IMR-90 (cell line): ENCODE measurements at regions not wholly inside any gene's neighbourhood (a gene's known extent, or its start where the extent isn't known, plus 50 kb on each side); places are given as distances from the start of the nearest gene placed in this dataset.

Experiments used
- BHLHE40 ChIP-seq: fragments of 150-350 bp; IDR thresholded peaks from 2 replicates; pipeline ENCODE4 v1.6.1; 2016; ENCODE audit warnings: mild to moderate bottlenecking, low read depth, low read length
- CEBPB ChIP-seq: IDR thresholded peaks from 2 replicates; pipeline ENCODE4 v1.6.1; 2012; ENCODE audit warnings: low read depth, low read length, improper control_type of control experiment
- FOS ChIP-seq: fragments of 150-350 bp; IDR thresholded peaks from 2 replicates; pipeline ENCODE4 v1.6.1; 2016; ENCODE audit warnings: low read depth, low read length
- MAFK ChIP-seq: IDR thresholded peaks from 2 replicates; pipeline ENCODE4 v1.6.1; 2012; ENCODE audit warnings: low read depth, low read length, improper control_type of control experiment
- MAZ ChIP-seq: IDR thresholded peaks from 2 replicates; pipeline ENCODE4 v1.6.1; 2012; ENCODE audit warnings: low read depth, mild to moderate bottlenecking, low read length, improper control_type of control experiment, moderate library complexity, borderline replicate concordance
- MXI1 ChIP-seq: IDR thresholded peaks from 2 replicates; pipeline ENCODE4 v1.6.1; 2012; ENCODE audit warnings: low read depth, mild to moderate bottlenecking, low read length, moderate library complexity, borderline replicate concordance
- POLR2A ChIP-seq: IDR thresholded peaks from 2 replicates; pipeline ENCODE4 v1.6.1; 2012; ENCODE audit warnings: mild to moderate bottlenecking, low read depth, low read length
- RAD21 ChIP-seq: IDR thresholded peaks from 2 replicates; pipeline ENCODE4 v1.6.1; 2012; ENCODE audit warnings: low read length, improper control_type of control experiment
- RFX5 ChIP-seq: IDR thresholded peaks from 2 replicates; pipeline ENCODE4 v1.8.0; 2012; ENCODE audit warnings: low read depth, mild to moderate bottlenecking, low read length, moderate library complexity
- SMC3 ChIP-seq: fragments of 150-350 bp; IDR thresholded peaks from 2 replicates; pipeline ENCODE4 v1.6.1; 2016; ENCODE audit warnings: low read depth, mild to moderate bottlenecking, antibody characterized with exemption, low read length, moderate library complexity
- TF ChIP-seq, protein P1 (sequence below): conservative IDR thresholded peaks from 2 replicates; pipeline ENCODE4 v1.5.1; 2012; ENCODE audit warnings: mild to moderate bottlenecking, low read depth, low read length, improper control_type of control experiment
- TF ChIP-seq, protein P2 (sequence below): fragments of 150-350 bp; IDR thresholded peaks from 2 replicates; pipeline ENCODE4 v1.6.1; 2017; ENCODE audit warnings: mild to moderate bottlenecking, antibody characterized with exemption, low read length, low read depth
- TF ChIP-seq, protein P3 (sequence below): fragments of 150-350 bp; IDR thresholded peaks from 2 replicates; pipeline ENCODE4 v1.6.1; 2016; ENCODE audit warnings: low read depth, mild to moderate bottlenecking, low read length, moderate library complexity, borderline replicate concordance

DNA sequence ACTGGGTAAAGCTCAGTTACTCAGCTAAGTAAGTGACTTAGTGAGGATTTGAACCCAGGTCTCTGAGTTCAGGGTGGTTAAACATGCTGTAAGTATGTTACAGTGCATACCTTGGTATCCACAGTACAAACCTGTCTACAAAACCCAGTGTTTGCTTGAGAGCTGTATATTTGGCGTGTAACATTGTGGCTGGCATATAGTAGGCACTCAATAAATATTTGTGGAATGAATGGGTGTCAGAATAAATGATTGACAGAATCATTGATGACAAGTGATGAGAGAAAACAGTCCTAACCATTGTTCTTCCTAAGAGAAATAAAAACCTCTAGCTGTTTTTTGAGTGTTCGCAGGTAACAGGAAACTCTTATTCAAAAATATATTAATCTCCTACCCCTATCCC is 79.7 kb upstream of the BCOR start:
- TF ChIP-seq CEBPB (no peak), POLR2A (no peak), MAFK (no peak), RFX5 (no peak), BHLHE40 (no peak), RAD21 (no peak), MAZ (no peak), SMC3 (no peak), FOS (no peak), MXI1 (no peak)
- TF ChIP-seq, protein P1, sequence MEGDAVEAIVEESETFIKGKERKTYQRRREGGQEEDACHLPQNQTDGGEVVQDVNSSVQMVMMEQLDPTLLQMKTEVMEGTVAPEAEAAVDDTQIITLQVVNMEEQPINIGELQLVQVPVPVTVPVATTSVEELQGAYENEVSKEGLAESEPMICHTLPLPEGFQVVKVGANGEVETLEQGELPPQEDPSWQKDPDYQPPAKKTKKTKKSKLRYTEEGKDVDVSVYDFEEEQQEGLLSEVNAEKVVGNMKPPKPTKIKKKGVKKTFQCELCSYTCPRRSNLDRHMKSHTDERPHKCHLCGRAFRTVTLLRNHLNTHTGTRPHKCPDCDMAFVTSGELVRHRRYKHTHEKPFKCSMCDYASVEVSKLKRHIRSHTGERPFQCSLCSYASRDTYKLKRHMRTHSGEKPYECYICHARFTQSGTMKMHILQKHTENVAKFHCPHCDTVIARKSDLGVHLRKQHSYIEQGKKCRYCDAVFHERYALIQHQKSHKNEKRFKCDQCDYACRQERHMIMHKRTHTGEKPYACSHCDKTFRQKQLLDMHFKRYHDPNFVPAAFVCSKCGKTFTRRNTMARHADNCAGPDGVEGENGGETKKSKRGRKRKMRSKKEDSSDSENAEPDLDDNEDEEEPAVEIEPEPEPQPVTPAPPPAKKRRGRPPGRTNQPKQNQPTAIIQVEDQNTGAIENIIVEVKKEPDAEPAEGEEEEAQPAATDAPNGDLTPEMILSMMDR: no peak
- TF ChIP-seq, protein P2, sequence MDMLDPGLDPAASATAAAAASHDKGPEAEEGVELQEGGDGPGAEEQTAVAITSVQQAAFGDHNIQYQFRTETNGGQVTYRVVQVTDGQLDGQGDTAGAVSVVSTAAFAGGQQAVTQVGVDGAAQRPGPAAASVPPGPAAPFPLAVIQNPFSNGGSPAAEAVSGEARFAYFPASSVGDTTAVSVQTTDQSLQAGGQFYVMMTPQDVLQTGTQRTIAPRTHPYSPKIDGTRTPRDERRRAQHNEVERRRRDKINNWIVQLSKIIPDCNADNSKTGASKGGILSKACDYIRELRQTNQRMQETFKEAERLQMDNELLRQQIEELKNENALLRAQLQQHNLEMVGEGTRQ: no peak
- TF ChIP-seq, protein P3, sequence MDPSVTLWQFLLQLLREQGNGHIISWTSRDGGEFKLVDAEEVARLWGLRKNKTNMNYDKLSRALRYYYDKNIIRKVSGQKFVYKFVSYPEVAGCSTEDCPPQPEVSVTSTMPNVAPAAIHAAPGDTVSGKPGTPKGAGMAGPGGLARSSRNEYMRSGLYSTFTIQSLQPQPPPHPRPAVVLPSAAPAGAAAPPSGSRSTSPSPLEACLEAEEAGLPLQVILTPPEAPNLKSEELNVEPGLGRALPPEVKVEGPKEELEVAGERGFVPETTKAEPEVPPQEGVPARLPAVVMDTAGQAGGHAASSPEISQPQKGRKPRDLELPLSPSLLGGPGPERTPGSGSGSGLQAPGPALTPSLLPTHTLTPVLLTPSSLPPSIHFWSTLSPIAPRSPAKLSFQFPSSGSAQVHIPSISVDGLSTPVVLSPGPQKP: no peak
